Heart left ventricle (tissue), 16 donors: ENCODE measurements at regions not wholly inside any gene's neighbourhood (a gene's known extent, or its start where the extent isn't known, plus 50 kb on each side); places are given as distances from the start of the nearest gene placed in this dataset.

Experiments used
- ATAC-seq, 4 donors: fragments of 200-7000 bp; cut with Tn5 transposase; one replicate each; pipeline ENCODE4 v1.9.1; 2020 to 2022; ENCODE audit warnings: moderate library complexity in 4 of 4, mild to moderate bottlenecking in 3 of 4, moderate number of reproducible peaks in 1 of 4
- DNase-seq, 5 donors: peaks; one replicate each; pipeline ENCODE4 v3.0.0-alpha.2; 2020
- H3K27ac ChIP-seq, 12 donors: fragments of 200-600 bp; sonication (generic) in 4 of 12; one replicate each; pipeline versions ENCODE4 v1.5.0 to v1.8.0; 2016 to 2022; ENCODE audit warnings: mild to moderate bottlenecking in 2 of 12
- H3K27me3 ChIP-seq, 9 donors: fragments of 200-600 bp; sonication (generic) in 2 of 9; one replicate each; pipeline versions ENCODE4 v1.5.1 to v1.8.0; 2016 to 2022; ENCODE audit warnings: mild to moderate bottlenecking in 3 of 9
- H3K36me3 ChIP-seq, 9 donors: fragments of 200-600 bp; sonication (generic) in 2 of 9; one replicate each; pipeline versions ENCODE4 v1.5.0 to v1.8.0; 2018 to 2022; ENCODE audit warnings: mild to moderate bottlenecking in 2 of 9
- H3K4me1 ChIP-seq, 12 donors: fragments of 200-600 bp; sonication (generic) in 4 of 12; one replicate each; pipeline versions ENCODE4 v1.5.0 to v1.8.0; 2016 to 2022; ENCODE audit warnings: mild to moderate bottlenecking in 3 of 12
- H3K4me3 ChIP-seq, 12 donors: fragments of 200-600 bp; sonication (generic) in 4 of 12; one replicate each; pipeline versions ENCODE4 v1.5.0 to v1.8.0; 2017 to 2022; ENCODE audit warnings: mild to moderate bottlenecking in 9 of 12, moderate library complexity in 4 of 12
- H3K9me3 ChIP-seq, 12 donors: fragments of 200-600 bp; sonication (generic) in 4 of 12; one replicate each; pipeline versions ENCODE4 v1.5.0 to v1.8.0; 2016 to 2022; ENCODE audit warnings: mild to moderate bottlenecking in 1 of 12
- CTCF ChIP-seq, 12 donors: fragments of 200-600 bp; sonication (generic) in 4 of 12; IDR thresholded peaks; one replicate each; pipeline versions ENCODE4 v1.5.0 to v1.8.0; 2018 to 2022; ENCODE audit warnings: antibody characterized with exemption in 12 of 12, mild to moderate bottlenecking in 5 of 12
- POLR2A ChIP-seq, 2 donors: fragments of 450-650 bp; IDR thresholded peaks; one replicate each; pipeline ENCODE4 v1.6.1; 2017; ENCODE audit warnings: antibody characterized with exemption in 2 of 2, mild to moderate bottlenecking in 2 of 2, moderate library complexity in 2 of 2
- WGBS, 4 donors: extraction: QIAGEN DNeasy Blood & Tissue Kit in 2 of 4; methylation state at CpG; one replicate each; pipeline versions ENCODE4 v1.1.5 to v1.1.7; 2013 to 2018; 5-methylcytosine and 5-hydroxymethylcytosine counted together
- intact Hi-C, 10 donors: fragments of 100-400 bp; cut with DNase I; formaldehyde crosslinking; loops; one replicate each; pipeline versions ENCODE4 v1.11.1 to v1.14.2; 2022
- donor health status: ischemic (EF 13 %, LVEDD 7.1; RV severe dilation, severe dysfunction).
- donor health status: healthy with polysubstance abuse.
- donor health status: DM: no; HTN: yes; CAD: no.
- donor health status: DM: no; HTN: no; CAD: no.
- donor health status: ischemic (EF 25% LVEDD 6.9; RV normal size, moderate dysfunction).
- donor health status: ischemic (EF 25% LVEDD 5.7; RV mildly dilated, moderate dysfunction).
- donor health status: healthy.
- donor health status: DM: yes; HTN: yes; CAD: no.
- donor health status: ischemic (EF 35%, LVEDD 5.7; RV mildly dilated, moderate dysfunction).
- donor health status: nonischemic (EF 11% LVEDD 7.7; RV severe dilation, severe dysfunction).
- donor health status: DM: yes; HTN: yes; CAD: no.
- donor health status: PGD.
- donor health status: ischemic (EF 29% LVEDD 5.4; RV normal size, mild dysfunction).
- donor health status: nonischemic (EF 23%, LVEDD 6.1; RV moderate dilation, normal function).

GRCh38 chr12:47312808-47313426 is 233.2 kb upstream of the AMIGO2 start:
- no peak for ATAC-seq
- no peak for DNase-seq
- Histone ChIP-seq H3K4me3 (no peak overlapping the region), H3K4me1 (peaks cover 0 to 32% (median 9%) of the 10 kb centered on the region in 12 donors), H3K36me3 (no peaks in the 10 kb centered on the region), H3K9me3 (peaks cover 0 to 7% (median 0%) of the 10 kb centered on the region in 12 donors), H3K27ac (no peak overlapping the region), H3K27me3 (no peaks in the 10 kb centered on the region)
- WGBS, 4 donors: 80 to 82% (median 81%) methylated on average over 3 of the region's 3 CpGs
- intact Hi-C loops: no loop called here
- TF ChIP-seq CTCF (IDR thresholded peaks at IDR 0.05) (no peak), POLR2A (IDR thresholded peaks at IDR 0.05) (no peak)

GRCh38 chr12:47312147-47312546 is 232.4 kb upstream of the AMIGO2 start:
- no peak overlapping the region for H3K4me3 ChIP-seq
- no peak for TF ChIP-seq CTCF (IDR thresholded peaks at IDR 0.05)
- DNase-seq: no peak
- no peaks in the 10 kb centered on the region for H3K27me3 ChIP-seq
- intact Hi-C loops: no loop called here
- ATAC-seq: no peak
- H3K36me3 ChIP-seq: no peaks in the 10 kb centered on the region
- WGBS, 4 donors: 96 to 100% (median 99%) methylated on average over 1 of the region's 1 CpG
- peaks cover 0 to 24% (median 8%) of the 10 kb centered on the region in 12 donors for H3K4me1 ChIP-seq
- H3K27ac ChIP-seq: no peak overlapping the region
- peaks cover 0 to 8% (median 0%) of the 10 kb centered on the region in 12 donors for H3K9me3 ChIP-seq

- Histone ChIP-seq H3K4me1 (peaks cover 0 to 18% (median 4%) of the 10 kb centered on the region in 12 donors), H3K4me3 (no peak overlapping the region), H3K36me3 (no peaks in the 10 kb centered on the region), H3K27me3 (no peaks in the 10 kb centered on the region), H3K27ac (no peak overlapping the region), H3K9me3 (peaks cover 0 to 8% (median 0%) of the 10 kb centered on the region in 12 donors)
- WGBS, 4 donors: 84 to 88% (median 87%) methylated on average over 4 of the region's 4 CpGs
- no peak for ATAC-seq
- intact Hi-C loops: no loop called here
- no peak for TF ChIP-seq POLR2A (IDR thresholded peaks at IDR 0.05)
- DNase-seq: no peak
Observed at GRCh38 chr12:47311568-47311967, 231.8 kb upstream of the AMIGO2 start.

DNA sequence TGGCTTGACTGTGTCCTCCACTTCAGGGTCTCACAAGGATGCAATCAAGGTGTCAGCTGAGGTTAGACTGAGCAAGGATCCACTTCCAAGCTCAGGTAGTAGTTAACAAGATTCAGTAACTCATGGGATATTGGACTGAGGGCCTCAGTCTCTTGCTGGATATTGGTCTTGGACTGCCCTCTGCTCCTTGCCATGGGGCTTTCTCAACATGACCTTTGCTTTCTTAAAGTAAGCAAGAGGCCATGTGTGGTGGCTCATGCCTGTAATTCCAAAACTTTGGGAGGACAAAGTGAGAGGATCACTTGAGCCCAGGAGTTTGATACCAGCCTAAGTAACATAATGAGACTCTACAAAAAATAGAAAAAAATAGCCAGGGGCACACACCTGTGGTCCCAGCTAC is 231.3 kb upstream of the AMIGO2 start:
- DNase-seq: no peak
- Histone ChIP-seq H3K4me3 (no peak overlapping the region), H3K36me3 (no peaks in the 10 kb centered on the region), H3K27me3 (no peaks in the 10 kb centered on the region), H3K9me3 (peaks cover 0 to 8% (median 0%) of the 10 kb centered on the region in 12 donors), H3K4me1 (peaks cover 0 to 13% (median 0%) of the 10 kb centered on the region in 12 donors), H3K27ac (no peak overlapping the region)
- TF ChIP-seq POLR2A (IDR thresholded peaks at IDR 0.05) (no peak), CTCF (IDR thresholded peaks at IDR 0.05) (no peak)
- intact Hi-C loops: no loop called here
- ATAC-seq: no peak

DNA sequence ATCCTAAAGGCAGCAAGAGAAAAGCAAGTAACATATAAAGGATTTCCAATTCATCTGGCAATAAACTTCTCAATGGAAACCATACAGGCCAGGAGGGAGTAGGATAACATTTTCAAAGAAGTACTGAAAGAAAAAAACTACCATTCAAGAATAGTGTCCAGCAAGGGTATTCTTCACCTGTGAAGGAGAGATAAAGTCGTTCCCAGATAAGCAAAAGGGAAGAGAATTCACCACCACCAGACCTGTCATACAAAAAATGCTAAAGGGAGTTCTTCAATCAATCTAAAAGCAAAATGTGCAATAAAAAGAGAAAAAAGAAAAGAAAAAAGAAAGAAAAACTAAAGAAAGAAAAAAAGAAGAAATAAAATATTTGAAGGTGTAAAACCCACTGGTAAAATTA is 228.9 kb upstream of the AMIGO2 start:
- Histone ChIP-seq H3K4me3 (no peak overlapping the region), H3K9me3 (peaks cover 0 to 8% (median 0%) of the 10 kb centered on the region in 12 donors), H3K27me3 (no peaks in the 10 kb centered on the region), H3K36me3 (no peaks in the 10 kb centered on the region), H3K27ac (no peak overlapping the region), H3K4me1 (peaks cover 0 to 5% (median 0%) of the 10 kb centered on the region in 12 donors)
- intact Hi-C loops: loop anchor here in 8 of 10 donors (2.0 to 10.0 kb wide), 5 partner anchors 231 to 276 kb away; partner anchors contain the start of genes AMIGO2 (in 3 of the 8) and PCED1B (in 3 of the 8)
- WGBS, 4 donors: 63 to 84% (median 75%) methylated on average over 1 of the region's 1 CpG
- DNase-seq (no peak), ATAC-seq (no peak)
- TF ChIP-seq CTCF (IDR thresholded peaks at IDR 0.05) (no peak), POLR2A (IDR thresholded peaks at IDR 0.05) (no peak)
